ENCODE measurements at regions not wholly inside any gene's neighbourhood (a gene's known extent, or its start where the extent isn't known, plus 50 kb on each side); places are given as distances from the start of the nearest gene placed in this dataset.

DNA sequence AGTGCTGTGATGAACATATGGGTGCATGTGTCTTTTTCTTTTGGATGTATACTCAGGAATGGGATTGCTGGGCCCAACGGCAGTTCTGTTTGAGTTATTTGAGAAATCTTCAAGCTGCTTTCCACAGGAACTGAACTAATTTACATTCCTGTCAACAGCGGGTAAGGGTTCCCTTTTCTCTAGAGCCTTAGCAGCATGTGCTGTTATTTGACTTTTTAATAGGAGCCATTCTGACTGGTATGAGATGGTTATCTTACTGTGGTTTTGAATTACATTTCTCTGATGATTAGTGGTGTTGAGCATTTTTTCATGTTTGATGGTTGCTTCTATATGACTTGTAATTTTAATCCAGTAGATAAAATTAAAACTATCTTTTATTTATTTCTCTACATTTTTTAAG is 1168.6 kb upstream of the ALCAM start:
- H3K9me3 ChIP-seq (ENCODE audit: low read depth), result no peaks in the 10 kb centered on the region
- no peak for DNase-seq (ENCODE audit: low spot score)
- H3K27me3 Mint-ChIP-seq (ENCODE audit: insufficient read depth, low read depth), result no peaks in the 10 kb centered on the region

DNA sequence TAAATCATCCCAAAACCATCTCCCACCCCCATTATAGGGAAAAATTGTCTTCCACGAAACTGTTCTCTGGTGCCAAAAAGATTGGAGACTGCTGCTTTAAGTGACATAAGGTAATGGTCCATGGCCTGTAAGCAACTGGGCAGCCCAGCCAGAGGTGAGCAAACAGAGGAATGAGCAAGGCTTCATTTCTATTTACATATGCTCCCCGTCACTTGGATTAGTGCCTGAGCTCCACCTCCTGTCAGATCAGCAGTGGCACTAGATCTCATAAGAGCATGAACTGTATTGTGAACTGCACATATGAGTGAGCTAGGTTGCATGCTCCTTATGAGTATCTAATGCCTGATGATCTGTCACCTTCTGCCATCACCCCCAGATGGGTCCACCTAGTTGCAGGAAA is 1159.8 kb upstream of the ALCAM start:
- no peaks in the 10 kb centered on the region for H3K4me1 Mint-ChIP-seq
- DNase-seq (ENCODE audit: low spot score), result no peak
- H3K9me3 Mint-ChIP-seq, result no peaks in the 10 kb centered on the region
- no peak overlapping the region for H3K9ac ChIP-seq
- H3K36me3 ChIP-seq, result no peaks in the 10 kb centered on the region
- H3K36me3 Mint-ChIP-seq, result no peaks in the 10 kb centered on the region
- H3K27ac ChIP-seq, result no peak overlapping the region
- no peaks in the 10 kb centered on the region for H3K79me2 ChIP-seq (ENCODE audit: low read depth)
- no peaks in the 10 kb centered on the region for H3F3A ChIP-seq (ENCODE audit: low read depth)
- no peaks in the 10 kb centered on the region for H3K27me3 Mint-ChIP-seq (ENCODE audit: insufficient read depth, low read depth)
- no peaks in the 10 kb centered on the region for H3K27me3 ChIP-seq
- H3K4me1 ChIP-seq, result no peaks in the 10 kb centered on the region
- H4K20me1 ChIP-seq (ENCODE audit: low read depth), result no peaks in the 10 kb centered on the region
- no peak overlapping the region for H3K4me3 ChIP-seq
- no peak overlapping the region for H2AFZ ChIP-seq (replicated peaks)
- H3K9me3 ChIP-seq (ENCODE audit: low read depth), result no peaks in the 10 kb centered on the region
- H3K4me3 Mint-ChIP-seq, result no peak overlapping the region
- TF ChIP-seq, protein P1, sequence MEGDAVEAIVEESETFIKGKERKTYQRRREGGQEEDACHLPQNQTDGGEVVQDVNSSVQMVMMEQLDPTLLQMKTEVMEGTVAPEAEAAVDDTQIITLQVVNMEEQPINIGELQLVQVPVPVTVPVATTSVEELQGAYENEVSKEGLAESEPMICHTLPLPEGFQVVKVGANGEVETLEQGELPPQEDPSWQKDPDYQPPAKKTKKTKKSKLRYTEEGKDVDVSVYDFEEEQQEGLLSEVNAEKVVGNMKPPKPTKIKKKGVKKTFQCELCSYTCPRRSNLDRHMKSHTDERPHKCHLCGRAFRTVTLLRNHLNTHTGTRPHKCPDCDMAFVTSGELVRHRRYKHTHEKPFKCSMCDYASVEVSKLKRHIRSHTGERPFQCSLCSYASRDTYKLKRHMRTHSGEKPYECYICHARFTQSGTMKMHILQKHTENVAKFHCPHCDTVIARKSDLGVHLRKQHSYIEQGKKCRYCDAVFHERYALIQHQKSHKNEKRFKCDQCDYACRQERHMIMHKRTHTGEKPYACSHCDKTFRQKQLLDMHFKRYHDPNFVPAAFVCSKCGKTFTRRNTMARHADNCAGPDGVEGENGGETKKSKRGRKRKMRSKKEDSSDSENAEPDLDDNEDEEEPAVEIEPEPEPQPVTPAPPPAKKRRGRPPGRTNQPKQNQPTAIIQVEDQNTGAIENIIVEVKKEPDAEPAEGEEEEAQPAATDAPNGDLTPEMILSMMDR (IDR thresholded peaks at IDR 0.05), result no peak
- TF ChIP-seq EZH2phosphoT487 (IDR thresholded peaks at IDR 0.05), result no peak
- no peak for TF ChIP-seq EZH2 (IDR thresholded peaks at IDR 0.05)
- H3K27ac Mint-ChIP-seq, result no peak overlapping the region
- no peak overlapping the region for H3K4me2 ChIP-seq

More for the DNA sequence above, 1168.6 kb upstream of the ALCAM start:
- H3K27ac ChIP-seq, result no peak overlapping the region
- TF ChIP-seq EZH2 (IDR thresholded peaks at IDR 0.05) (no peak), EZH2phosphoT487 (IDR thresholded peaks at IDR 0.05) (no peak)
- TF ChIP-seq, protein P1 (IDR thresholded peaks at IDR 0.05), result no peak
- H2AFZ ChIP-seq (replicated peaks), result no peak overlapping the region
- H3K4me3 ChIP-seq, result no peak overlapping the region
- H3K4me2 ChIP-seq, result no peak overlapping the region
- Mint-ChIP-seq H3K27ac (no peak overlapping the region), H3K36me3 (no peaks in the 10 kb centered on the region), H3K9me3 (no peaks in the 10 kb centered on the region), H3K4me3 (no peak overlapping the region), H3K4me1 (no peaks in the 10 kb centered on the region)
- H3F3A ChIP-seq (ENCODE audit: low read depth), result no peaks in the 10 kb centered on the region
- no peaks in the 10 kb centered on the region for H4K20me1 ChIP-seq (ENCODE audit: low read depth)
- H3K27me3 ChIP-seq, result no peaks in the 10 kb centered on the region
- H3K9ac ChIP-seq, result no peak overlapping the region
- H3K79me2 ChIP-seq (ENCODE audit: low read depth), result no peaks in the 10 kb centered on the region
- no peaks in the 10 kb centered on the region for H3K36me3 ChIP-seq
- H3K4me1 ChIP-seq, result peaks cover 4% of the 10 kb centered on the region

DNA sequence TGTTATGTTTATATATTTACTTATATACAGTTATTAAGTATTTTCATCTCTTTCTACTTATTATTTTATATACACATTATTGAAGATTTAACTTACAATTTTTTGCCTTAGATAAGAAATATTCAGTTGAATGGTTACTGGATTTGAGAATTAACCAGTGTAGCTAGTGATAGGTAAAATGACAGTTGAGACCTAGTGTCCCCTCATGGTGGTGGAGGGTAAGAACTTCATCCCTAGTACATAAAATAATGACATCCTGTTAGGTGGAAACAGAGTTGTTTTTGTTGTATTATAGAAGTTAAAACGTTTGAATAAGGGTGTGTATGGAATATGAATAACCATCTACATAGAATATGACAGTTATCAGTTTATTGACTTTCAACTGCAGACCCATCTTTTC is 1152.4 kb upstream of the ALCAM start:
- no peak overlapping the region for H3K27ac ChIP-seq
- H3K27ac Mint-ChIP-seq, result no peak overlapping the region
- no peaks in the 10 kb centered on the region for H3K4me1 ChIP-seq
- no peaks in the 10 kb centered on the region for H3K36me3 Mint-ChIP-seq
- no peak for DNase-seq (ENCODE audit: low spot score)
- H3K4me3 Mint-ChIP-seq, result no peak overlapping the region
- no peaks in the 10 kb centered on the region for H3K9me3 Mint-ChIP-seq
- no peaks in the 10 kb centered on the region for H3K9me3 ChIP-seq (ENCODE audit: low read depth)
- no peak overlapping the region for H3K4me2 ChIP-seq
- no peaks in the 10 kb centered on the region for H3K4me1 Mint-ChIP-seq
- no peak overlapping the region for H3K4me3 ChIP-seq
- no peaks in the 10 kb centered on the region for H3K36me3 ChIP-seq
- H3K79me2 ChIP-seq (ENCODE audit: low read depth), result no peaks in the 10 kb centered on the region
- no peaks in the 10 kb centered on the region for H3F3A ChIP-seq (ENCODE audit: low read depth)
- TF ChIP-seq EZH2 (IDR thresholded peaks at IDR 0.05) (no peak), EZH2phosphoT487 (IDR thresholded peaks at IDR 0.05) (no peak)
- TF ChIP-seq, protein P1 (IDR thresholded peaks at IDR 0.05), result no peak
- H3K9ac ChIP-seq, result no peak overlapping the region
- no peaks in the 10 kb centered on the region for H4K20me1 ChIP-seq (ENCODE audit: low read depth)
- no peak overlapping the region for H2AFZ ChIP-seq (replicated peaks)
- no peaks in the 10 kb centered on the region for H3K27me3 ChIP-seq
- no peaks in the 10 kb centered on the region for H3K27me3 Mint-ChIP-seq (ENCODE audit: insufficient read depth, low read depth)

Measured in neural progenitor cell (in vitro differentiated cells).